GM12892 (cell line): ENCODE measurements at regions not wholly inside any gene's neighbourhood (a gene's known extent, or its start where the extent isn't known, plus 50 kb on each side); places are given as distances from the start of the nearest gene placed in this dataset.

Experiments used
- POLR2A ChIP-seq: IDR thresholded peaks from 2 replicates; pipeline ENCODE4 v1.6.1; 2011; ENCODE audit warnings: low read depth, low read length, control low read depth
- POLR2AphosphoS5 ChIP-seq: IDR thresholded peaks from 2 replicates; pipeline ENCODE4 v1.6.1; 2011; ENCODE audit warnings: low read depth, low read length, control low read depth
- TAF1 ChIP-seq: IDR thresholded peaks from 2 replicates; pipeline ENCODE4 v1.6.1; 2011; ENCODE audit warnings: low read depth, mild to moderate bottlenecking, control low read depth, low read length, borderline replicate concordance

DNA sequence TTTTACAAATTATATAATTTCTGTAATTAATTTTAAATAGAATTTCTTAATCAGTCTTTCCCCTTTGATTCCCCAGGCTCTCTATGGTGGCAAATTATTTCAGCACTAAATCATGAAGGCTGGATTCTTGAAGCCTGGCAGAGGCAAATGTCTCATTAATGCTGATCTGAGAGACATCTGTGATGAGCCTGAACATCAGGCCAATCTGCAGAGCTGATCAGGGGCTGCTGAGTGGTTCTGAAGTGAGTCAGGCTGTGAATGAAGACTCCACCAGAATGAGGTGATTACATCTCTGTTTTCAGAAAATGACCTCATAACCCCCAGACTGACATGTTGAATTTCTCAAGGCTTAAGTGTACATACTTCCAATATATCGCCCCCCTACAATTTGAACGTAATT is 124.2 kb upstream of the MIS18BP1 start:
- TF ChIP-seq POLR2AphosphoS5 (no peak), POLR2A (no peak), TAF1 (no peak)
